SK-N-SH treated with all-trans-retinoic acid at 6 μM for 48 hours (cell line): ENCODE measurements at regions not wholly inside any gene's neighbourhood (a gene's known extent, or its start where the extent isn't known, plus 50 kb on each side); places are given as distances from the start of the nearest gene placed in this dataset.

Experiments used
- ATAC-seq: fragments of 200-7000 bp; cut with Tn5 transposase; 3 replicates; pipeline ENCODE4 v1.9.1; 2020; ENCODE audit warnings: mild to moderate bottlenecking, moderate library complexity
- ARNTL ChIP-seq: fragments of 450-650 bp; formaldehyde crosslinking; IDR thresholded peaks from 2 replicates; pipeline ENCODE4 v1.5.0; 2020; ENCODE audit warnings: low read depth, mild to moderate bottlenecking, moderate library complexity, borderline replicate concordance
- BACH2 ChIP-seq: fragments of 250-450 bp; sonication (Bioruptor Pico); IDR thresholded peaks from 2 replicates; pipeline ENCODE4 v1.9.0; 2021; ENCODE audit warnings: mild to moderate bottlenecking, borderline replicate concordance
- CSDC2 ChIP-seq: fragments of 250-450 bp; sonication (Bioruptor Pico); IDR thresholded peaks from 2 replicates; pipeline ENCODE4 v1.5.0; 2020; ENCODE audit warnings: mild to moderate bottlenecking, moderate library complexity
- GLIS3 ChIP-seq: fragments of 250-450 bp; sonication (Bioruptor Pico); IDR thresholded peaks from 2 replicates; pipeline ENCODE4 v1.5.0; 2020; ENCODE audit warnings: mild to moderate bottlenecking, moderate library complexity
- ISL1 ChIP-seq: fragments of 250-450 bp; sonication (Bioruptor Pico); IDR thresholded peaks from 2 replicates; pipeline ENCODE4 v2.1.2; 2022; ENCODE audit warnings: mild to moderate bottlenecking, moderate library complexity
- OSR1 ChIP-seq: fragments of 250-450 bp; sonication (Bioruptor Pico); IDR thresholded peaks from 2 replicates; pipeline ENCODE4 v1.8.0; 2022; ENCODE audit warnings: moderate library complexity, mild to moderate bottlenecking, inconsistent platforms
- POU6F1 ChIP-seq: fragments of 250-450 bp; sonication (Bioruptor Pico); IDR thresholded peaks from 2 replicates; pipeline ENCODE4 v1.8.0; 2021; ENCODE audit warnings: low read depth, mild to moderate bottlenecking, moderate library complexity, borderline replicate concordance
- PPARA ChIP-seq: fragments of 250-450 bp; sonication (Bioruptor Pico); IDR thresholded peaks from 2 replicates; pipeline ENCODE4 v1.5.0; 2020; ENCODE audit warnings: mild to moderate bottlenecking, borderline replicate concordance
- TOX ChIP-seq: fragments of 250-450 bp; sonication (Bioruptor Pico); IDR thresholded peaks from 2 replicates; pipeline ENCODE4 v1.8.0; 2021; ENCODE audit warnings: mild to moderate bottlenecking, moderate library complexity, borderline replicate concordance
- TSHZ2 ChIP-seq: fragments of 250-450 bp; sonication (Bioruptor Pico); IDR thresholded peaks from 2 replicates; pipeline ENCODE4 v1.5.0; 2020; ENCODE audit warnings: mild to moderate bottlenecking, moderate library complexity
- ZFP3 ChIP-seq: fragments of 250-450 bp; sonication (Bioruptor Pico); IDR thresholded peaks from 2 replicates; pipeline ENCODE4 v1.5.0; 2020; ENCODE audit warnings: mild to moderate bottlenecking, moderate library complexity
- ZFP30 ChIP-seq: fragments of 450-650 bp; formaldehyde crosslinking; IDR thresholded peaks from 2 replicates; pipeline ENCODE4 v1.5.0; 2022; ENCODE audit warnings: mild to moderate bottlenecking, moderate library complexity
- ZNF565 ChIP-seq: fragments of 450-650 bp; formaldehyde crosslinking; conservative IDR thresholded peaks from 2 replicates; pipeline ENCODE4 v1.5.0; 2020; ENCODE audit warnings: low read depth, mild to moderate bottlenecking, moderate library complexity
- ZNF70 ChIP-seq: fragments of 450-650 bp; formaldehyde crosslinking; IDR thresholded peaks from 2 replicates; pipeline ENCODE4 v1.5.0; 2020; ENCODE audit warnings: mild to moderate bottlenecking, moderate library complexity
- ZNF8 ChIP-seq: fragments of 450-650 bp; formaldehyde crosslinking; IDR thresholded peaks from 2 replicates; pipeline ENCODE4 v1.5.0; 2020; ENCODE audit warnings: mild to moderate bottlenecking, moderate library complexity

GRCh38 chr1:17488995-17489767, 49.7 kb upstream of the RCC2 start:
- ATAC-seq = peak; percentile 22; the same call in 1 of the 3 replicates
- TF ChIP-seq ZNF8 (CRISPR knock-in tag) (no peak), PPARA (CRISPR knock-in tag) (no peak), TOX (CRISPR knock-in tag) (no peak), TSHZ2 (CRISPR knock-in tag) (no peak), ZFP30 (CRISPR knock-in tag) (no peak), ISL1 (CRISPR knock-in tag) (no peak), ZNF70 (CRISPR knock-in tag) (no peak), ZFP3 (no peak), BACH2 (CRISPR knock-in tag) (no peak), POU6F1 (CRISPR knock-in tag) (no peak), OSR1 (CRISPR knock-in tag) (no peak), GLIS3 (CRISPR knock-in tag) (no peak), CSDC2 (CRISPR knock-in tag) (no peak), ZNF565 (CRISPR knock-in tag) (no peak), ARNTL (CRISPR knock-in tag) (no peak)
